MM.1S (cell line): ENCODE measurements at regions not wholly inside any gene's neighbourhood (a gene's known extent, or its start where the extent isn't known, plus 50 kb on each side); places are given as distances from the start of the nearest gene placed in this dataset.
A peak's percentile ranks its signal among the peaks of the same experiment; 100 is the strongest.

Source experiments
- DNase-seq: peaks from one replicate; pipeline ENCODE4 v3.0.0-alpha.2; 2015
- H2AFZ ChIP-seq: fragments of 300-600 bp; sonication (generic); 2 replicates; pipeline ENCODE4 v1.6.0; 2016; ENCODE audit warnings: antibody characterized with exemption, low read length
- H3F3A ChIP-seq: fragments of 300-600 bp; sonication (generic); 2 replicates; pipeline ENCODE4 v1.6.1; 2016; ENCODE audit warnings: mild to moderate bottlenecking, antibody characterized with exemption, low read length, moderate library complexity, mixed read lengths; ENCODE audit not compliant: insufficient read depth
- H3K27ac ChIP-seq: fragments of 300-600 bp; sonication (generic); 2 replicates; pipeline ENCODE4 v1.5.1; 2016; ENCODE audit warnings: mild to moderate bottlenecking, low read length
- H3K27me3 ChIP-seq: fragments of 300-600 bp; sonication (generic); replicated peaks from 2 replicates; pipeline ENCODE4 v1.6.0; 2016; ENCODE audit warnings: low read length; ENCODE audit not compliant: insufficient read depth
- H3K36me3 ChIP-seq: fragments of 300-600 bp; sonication (generic); replicated peaks from 2 replicates; pipeline ENCODE4 v1.6.1; 2016; ENCODE audit warnings: mild to moderate bottlenecking, low read length, mixed read lengths; ENCODE audit not compliant: insufficient read depth
- H3K4me1 ChIP-seq: fragments of 300-600 bp; sonication (generic); 2 replicates; pipeline ENCODE4 v1.6.1; 2016; ENCODE audit warnings: low read length, mixed read lengths
- H3K4me2 ChIP-seq: fragments of 300-600 bp; sonication (generic); 2 replicates; pipeline ENCODE4 v1.6.0; 2016; ENCODE audit warnings: low read depth, low read length
- H3K4me3 ChIP-seq: fragments of 300-600 bp; sonication (generic); 2 replicates; pipeline ENCODE4 v1.5.1; 2016; ENCODE audit warnings: low read length, mixed read lengths
- H3K79me2 ChIP-seq: fragments of 300-600 bp; sonication (generic); 2 replicates; pipeline ENCODE4 v1.6.1; 2016; ENCODE audit warnings: mixed run types, low read length, mixed read lengths
- H3K9ac ChIP-seq: fragments of 300-600 bp; sonication (generic); 2 replicates; pipeline ENCODE4 v1.6.1; 2016; ENCODE audit warnings: low read length, mixed read lengths
- H3K9me2 ChIP-seq: fragments of 300-600 bp; sonication (generic); replicated peaks from 2 replicates; pipeline ENCODE4 v1.6.1; 2016; ENCODE audit warnings: mild to moderate bottlenecking, low read length, mixed read lengths; ENCODE audit not compliant: insufficient read depth
- H3K9me3 ChIP-seq: fragments of 300-600 bp; sonication (generic); replicated peaks from 2 replicates; pipeline ENCODE4 v1.6.1; 2016; ENCODE audit warnings: mild to moderate bottlenecking, low read length, mixed read lengths; ENCODE audit not compliant: insufficient read depth
- H4K20me1 ChIP-seq: fragments of 300-600 bp; sonication (generic); 2 replicates; pipeline ENCODE4 v1.6.1; 2016; ENCODE audit warnings: mild to moderate bottlenecking, low read length, moderate library complexity, mixed read lengths; ENCODE audit not compliant: insufficient read depth
- CTCF ChIP-seq: fragments of 300-600 bp; sonication (generic); IDR thresholded peaks from 2 replicates; pipeline ENCODE4 v1.5.1; 2016; ENCODE audit warnings: antibody characterized with exemption, low read length, mixed read lengths
- EZH2 ChIP-seq: fragments of 300-600 bp; sonication (generic); optimal IDR thresholded peaks from 2 replicates; pipeline ENCODE3; 2017; ENCODE audit warnings: low read depth, mild to moderate bottlenecking, antibody characterized with exemption, low read length, mixed read lengths
- EZH2phosphoT487 ChIP-seq: fragments of 300-600 bp; sonication (generic); IDR thresholded peaks from 2 replicates; pipeline ENCODE4 v1.6.1; 2018; ENCODE audit warnings: antibody characterized with exemption, low read length

GRCh38 chr6:153511896-153512496 is 380.9 kb upstream of the RGS17 start:
- Histone ChIP-seq H3K9me3 (no peaks in the 10 kb centered on the region), H3K4me1 (no peaks in the 10 kb centered on the region), H3K27me3 (no peaks in the 10 kb centered on the region), H3K4me2 (no peak overlapping the region), H3K27ac (no peak overlapping the region), H3K36me3 (no peaks in the 10 kb centered on the region), H3F3A (no peaks in the 10 kb centered on the region), H3K9ac (no peak overlapping the region), H3K79me2 (no peaks in the 10 kb centered on the region), H3K9me2 (no peaks in the 10 kb centered on the region), H3K4me3 (no peak overlapping the region), H4K20me1 (no peaks in the 10 kb centered on the region), H2AFZ (no peak overlapping the region)
- DNase-seq, result peak; percentile 8
- TF ChIP-seq CTCF (peak; percentile 41), EZH2 (no peak), EZH2phosphoT487 (no peak)

- Histone ChIP-seq H2AFZ (no peak overlapping the region), H3K27me3 (no peaks in the 10 kb centered on the region), H3K9me2 (no peaks in the 10 kb centered on the region), H3K9me3 (no peaks in the 10 kb centered on the region), H3K4me2 (no peak overlapping the region), H3K4me3 (no peak overlapping the region), H3K27ac (no peak overlapping the region), H3K9ac (no peak overlapping the region), H3K79me2 (no peaks in the 10 kb centered on the region), H4K20me1 (no peaks in the 10 kb centered on the region), H3F3A (no peaks in the 10 kb centered on the region), H3K4me1 (no peaks in the 10 kb centered on the region), H3K36me3 (no peaks in the 10 kb centered on the region)
- no peak for DNase-seq
- TF ChIP-seq EZH2phosphoT487 (no peak), CTCF (no peak), EZH2 (no peak)
These were observed 372.7 kb upstream of the RGS17 start for GRCh38 chr6:153503810-153504209.

- H3K79me2 ChIP-seq, result no peaks in the 10 kb centered on the region
- TF ChIP-seq CTCF, result no peak
- TF ChIP-seq EZH2, result no peak
- H4K20me1 ChIP-seq, result no peaks in the 10 kb centered on the region
- no peak overlapping the region for H3K9ac ChIP-seq
- H3K4me1 ChIP-seq, result no peaks in the 10 kb centered on the region
- no peaks in the 10 kb centered on the region for H3F3A ChIP-seq
- no peak overlapping the region for H3K4me2 ChIP-seq
- H3K4me3 ChIP-seq, result no peak overlapping the region
- DNase-seq, result no peak
- no peak overlapping the region for H3K27ac ChIP-seq
- H3K36me3 ChIP-seq, result no peaks in the 10 kb centered on the region
- H3K9me3 ChIP-seq, result no peaks in the 10 kb centered on the region
- H3K27me3 ChIP-seq, result no peaks in the 10 kb centered on the region
- H2AFZ ChIP-seq, result no peak overlapping the region
- H3K9me2 ChIP-seq, result no peaks in the 10 kb centered on the region
These were observed 362.4 kb upstream of the RGS17 start for GRCh38 chr6:153493501-153493900.
